ENCODE measurements at regions not wholly inside any gene's neighbourhood (a gene's known extent, or its start where the extent isn't known, plus 50 kb on each side); places are given as distances from the start of the nearest gene placed in this dataset.

DNA sequence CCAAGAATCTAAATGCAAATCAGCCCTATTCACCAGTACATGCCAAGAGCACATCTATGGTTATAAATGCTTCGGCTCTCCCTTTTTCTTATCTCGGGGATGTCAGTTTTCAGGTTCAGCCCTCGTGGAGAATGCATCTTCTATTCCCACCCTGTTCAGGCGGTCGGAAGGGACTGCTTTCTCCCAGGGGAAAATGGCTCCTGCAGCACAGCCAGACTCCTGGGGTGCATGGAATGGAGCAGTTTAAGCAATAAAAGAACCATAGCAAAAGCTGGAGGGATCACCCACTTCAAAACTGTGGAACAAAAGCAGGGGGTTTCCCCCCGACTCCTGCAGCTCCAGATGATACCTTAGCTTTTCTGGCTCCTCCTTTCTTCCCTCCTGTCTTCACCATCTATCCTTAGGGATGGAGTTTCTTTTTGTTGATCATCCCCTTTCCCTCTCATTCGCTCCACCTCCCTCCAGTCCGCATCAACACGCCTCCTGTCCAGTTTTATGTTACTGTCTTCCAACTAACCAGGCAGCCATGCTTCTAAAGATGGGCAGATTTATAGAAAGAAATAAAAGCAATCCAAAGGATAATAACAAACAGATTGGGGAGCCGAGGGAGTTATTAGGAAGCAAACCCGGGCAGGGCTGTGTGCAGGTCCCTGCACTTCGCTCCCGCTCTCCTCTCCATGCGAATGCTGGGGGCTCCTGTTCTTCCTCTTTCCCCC, 356.2 kb upstream of the SMIM21 start:
- peaks cover 7% of the 10 kb centered on the region; the same call in 1 of the 2 replicates for H3K9me3 ChIP-seq (ENCODE audit: insufficient read depth, low read depth)
- ChIA-PET CTCF (no interaction called here), POLR2A (ENCODE audit: unreplicated experiment) (no interaction called here)
- no peaks in the 10 kb centered on the region for H3K79me2 ChIP-seq (ENCODE audit: low read depth)
- intact Hi-C loops (cut with micrococcal nuclease; ENCODE audit: unreplicated experiment) = no loop called here
- no TSS peak for BruUV-seq (replicated peaks)
- no peaks in the 10 kb centered on the region for H3K36me3 ChIP-seq (ENCODE audit: low read depth)
- no peak overlapping the region for H3K4me2 ChIP-seq
- no peak overlapping the region for H3K4me3 ChIP-seq
- H3F3A ChIP-seq (ENCODE audit: insufficient read depth, low read depth) = no peaks in the 10 kb centered on the region
- H3K27ac ChIP-seq = no peak overlapping the region
- H3K9me2 ChIP-seq (ENCODE audit: insufficient read depth) = no peaks in the 10 kb centered on the region
- TF ChIP-seq, protein P1, sequence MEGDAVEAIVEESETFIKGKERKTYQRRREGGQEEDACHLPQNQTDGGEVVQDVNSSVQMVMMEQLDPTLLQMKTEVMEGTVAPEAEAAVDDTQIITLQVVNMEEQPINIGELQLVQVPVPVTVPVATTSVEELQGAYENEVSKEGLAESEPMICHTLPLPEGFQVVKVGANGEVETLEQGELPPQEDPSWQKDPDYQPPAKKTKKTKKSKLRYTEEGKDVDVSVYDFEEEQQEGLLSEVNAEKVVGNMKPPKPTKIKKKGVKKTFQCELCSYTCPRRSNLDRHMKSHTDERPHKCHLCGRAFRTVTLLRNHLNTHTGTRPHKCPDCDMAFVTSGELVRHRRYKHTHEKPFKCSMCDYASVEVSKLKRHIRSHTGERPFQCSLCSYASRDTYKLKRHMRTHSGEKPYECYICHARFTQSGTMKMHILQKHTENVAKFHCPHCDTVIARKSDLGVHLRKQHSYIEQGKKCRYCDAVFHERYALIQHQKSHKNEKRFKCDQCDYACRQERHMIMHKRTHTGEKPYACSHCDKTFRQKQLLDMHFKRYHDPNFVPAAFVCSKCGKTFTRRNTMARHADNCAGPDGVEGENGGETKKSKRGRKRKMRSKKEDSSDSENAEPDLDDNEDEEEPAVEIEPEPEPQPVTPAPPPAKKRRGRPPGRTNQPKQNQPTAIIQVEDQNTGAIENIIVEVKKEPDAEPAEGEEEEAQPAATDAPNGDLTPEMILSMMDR (conservative IDR thresholded peaks at IDR 0.05) = no peak
- TF ChIP-seq EZH2 (IDR thresholded peaks at IDR 0.05; ENCODE audit: low read depth) = 0 out of 2 replicates have a peak, but pooled peaks have one; percentile 36
- DNase-seq = no peak
- peaks cover 92% of the 10 kb centered on the region for H3K27me3 ChIP-seq (ENCODE audit: insufficient read depth, low read depth)
- no peak overlapping the region for H2AFZ ChIP-seq
- H4K20me1 ChIP-seq (ENCODE audit: insufficient read depth) = no peaks in the 10 kb centered on the region
- H3K4me1 ChIP-seq (replicated peaks; ENCODE audit: insufficient read depth) = no peaks in the 10 kb centered on the region

DNA sequence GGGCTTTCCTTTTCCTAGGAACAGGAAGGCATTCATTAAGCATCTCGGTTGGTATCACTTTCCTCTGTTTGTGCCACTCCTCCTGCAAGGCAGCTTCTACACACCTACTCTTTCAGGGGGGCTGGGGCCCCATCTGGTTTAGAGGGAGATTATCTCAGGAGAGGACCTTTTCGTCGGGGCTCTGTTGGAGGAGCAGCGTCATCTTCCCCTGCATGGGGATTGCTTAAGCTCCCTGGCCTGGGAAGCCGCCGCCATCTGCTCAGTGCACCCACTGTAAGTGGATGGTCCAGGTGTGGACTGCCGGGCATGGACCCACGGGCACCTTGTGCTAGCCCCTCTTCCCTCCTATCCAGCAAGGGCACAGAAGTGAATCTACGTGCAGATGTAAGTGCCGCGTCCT, 355.3 kb upstream of the SMIM21 start:
- intact Hi-C loops (cut with micrococcal nuclease; ENCODE audit: unreplicated experiment) = no loop called here
- Histone ChIP-seq H3F3A (ENCODE audit: insufficient read depth, low read depth) (no peaks in the 10 kb centered on the region), H4K20me1 (ENCODE audit: insufficient read depth) (no peaks in the 10 kb centered on the region), H2AFZ (no peak overlapping the region), H3K4me2 (no peak overlapping the region), H3K27me3 (ENCODE audit: insufficient read depth, low read depth) (peaks cover 92% of the 10 kb centered on the region), H3K36me3 (ENCODE audit: low read depth) (no peaks in the 10 kb centered on the region), H3K27ac (no peak overlapping the region), H3K9me2 (ENCODE audit: insufficient read depth) (no peaks in the 10 kb centered on the region), H3K79me2 (ENCODE audit: low read depth) (no peaks in the 10 kb centered on the region), H3K4me3 (no peak overlapping the region), H3K9me3 (ENCODE audit: insufficient read depth, low read depth) (peaks cover 7% of the 10 kb centered on the region; the same call in 1 of the 2 replicates), H3K4me1 (replicated peaks; ENCODE audit: insufficient read depth) (no peaks in the 10 kb centered on the region)
- TF ChIP-seq, protein P1 (conservative IDR thresholded peaks at IDR 0.05) = no peak
- TF ChIP-seq EZH2 (IDR thresholded peaks at IDR 0.05; ENCODE audit: low read depth) = no peak
- no peak for DNase-seq
- POLR2A ChIA-PET (ENCODE audit: unreplicated experiment) = no interaction called here
- CTCF ChIA-PET = no interaction called here
- BruUV-seq (replicated peaks) = no TSS peak

DNA sequence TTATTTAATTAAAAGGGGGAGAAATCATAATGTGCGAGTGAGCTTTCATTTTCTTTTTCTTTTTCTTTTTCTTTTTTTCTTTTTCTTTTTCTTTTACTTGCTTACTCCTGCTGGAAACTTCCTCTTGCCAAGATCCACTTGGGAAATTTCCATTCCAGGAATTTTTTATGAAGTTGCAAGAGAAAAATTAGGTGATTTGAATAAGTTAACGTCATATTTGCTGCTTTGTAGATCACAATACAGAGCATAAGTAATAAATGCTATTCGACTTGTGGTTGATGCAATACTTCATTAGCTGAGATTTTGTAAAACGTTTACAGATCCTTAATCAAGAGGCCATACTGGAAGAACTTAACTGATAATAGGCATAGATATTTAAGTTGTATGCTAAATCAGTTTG, 354.7 kb upstream of the SMIM21 start:
- TF ChIP-seq EZH2 (IDR thresholded peaks at IDR 0.05; ENCODE audit: low read depth) = no peak
- TF ChIP-seq, protein P1 (conservative IDR thresholded peaks at IDR 0.05) = no peak
- H3K36me3 ChIP-seq (ENCODE audit: low read depth) = no peaks in the 10 kb centered on the region
- ChIA-PET CTCF (no interaction called here), POLR2A (ENCODE audit: unreplicated experiment) (no interaction called here)
- no peaks in the 10 kb centered on the region for H3K4me1 ChIP-seq (replicated peaks; ENCODE audit: insufficient read depth)
- no peak overlapping the region for H3K4me2 ChIP-seq
- no peak overlapping the region for H3K4me3 ChIP-seq
- intact Hi-C loops (cut with micrococcal nuclease; ENCODE audit: unreplicated experiment) = no loop called here
- no TSS peak for BruUV-seq (replicated peaks)
- no peaks in the 10 kb centered on the region for H3K9me2 ChIP-seq (ENCODE audit: insufficient read depth)
- no peak overlapping the region for H2AFZ ChIP-seq
- peaks cover 92% of the 10 kb centered on the region for H3K27me3 ChIP-seq (ENCODE audit: insufficient read depth, low read depth)
- H3K79me2 ChIP-seq (ENCODE audit: low read depth) = no peaks in the 10 kb centered on the region
- peaks cover 7% of the 10 kb centered on the region; the same call in 1 of the 2 replicates for H3K9me3 ChIP-seq (ENCODE audit: insufficient read depth, low read depth)
- H3F3A ChIP-seq (ENCODE audit: insufficient read depth, low read depth) = no peaks in the 10 kb centered on the region
- DNase-seq = no peak
- H3K27ac ChIP-seq = no peak overlapping the region
- no peaks in the 10 kb centered on the region for H4K20me1 ChIP-seq (ENCODE audit: insufficient read depth)
